K562 (cell line): ENCODE measurements at regions not wholly inside any gene's neighbourhood (a gene's known extent, or its start where the extent isn't known, plus 50 kb on each side); places are given as distances from the start of the nearest gene placed in this dataset.

Experiments used
- ATAC-seq: fragments of 200-7000 bp; cut with Tn5 transposase; 3 replicates; pipeline ENCODE4 v1.9.1; 2020; ENCODE audit warnings: moderate library complexity
- BruUV-seq: library from RNA; stranded (reverse); fragments of 400-500 nt; replicated peaks from 2 replicates; lab custom pipeline; 2021; lab: Mats Ljungman, UMichigan
- CTCF ChIA-PET: fragments of 300-600 bp; formaldehyde crosslinking; extraction: SDS; loops from one replicate; lab custom pipeline; 2021; ENCODE audit warnings: low intra/inter-chr PET ratio; lab: Yijun Ruan, JAX
- POLR2A ChIA-PET: fragments of 300-600, 350-650 bp; sonication (Branson Sonifier 250); formaldehyde crosslinking; extraction: SDS; loops from one replicate; lab custom pipeline; 2021; ENCODE audit warnings: antibody characterized with exemption, inconsistent platforms; lab: Yijun Ruan, JAX
- DNase-seq, 4 experiments: peaks; one replicate each; pipeline versions ENCODE4 v3.0.0 to v3.0.0-alpha.2; 2011 to 2018; ENCODE audit warnings: low spot score in 3 of 4, mixed read lengths in 3 of 4; ENCODE audit errors: extremely low read depth in 1 of 4
- FAIRE-seq: peaks from 2 replicates; lab custom pipeline; 2011; peaks lifted over from hg19 to GRCh38; lab: Jason Lieb, UNC
- H2AFZ ChIP-seq: 2 replicates; pipeline ENCODE4 v1.6.0; 2011; ENCODE audit warnings: low read depth, low read length, control low read depth, inconsistent platforms
- H3K27ac ChIP-seq: fragments of 200-600 bp; 3 replicates; pipeline ENCODE4 v1.8.0; 2011; ENCODE audit warnings: low read depth, mild to moderate bottlenecking, control low read depth, inconsistent platforms, low read length, moderate library complexity, mixed read lengths; ENCODE audit errors: extremely low read depth
- H3K27me3 ChIP-seq, 2 experiments: fragments of 300-600 bp in 1 of 2; 2 replicates in 1 of 2; 3 replicates in 1 of 2; pipeline versions ENCODE4 v1.6.0 to v1.8.0; 2011; ENCODE audit warnings: inconsistent platforms in 2 of 2, low read length in 2 of 2, mild to moderate bottlenecking in 1 of 2, mixed read lengths in 1 of 2, moderate library complexity in 1 of 2; ENCODE audit not compliant: control insufficient read depth in 2 of 2, insufficient read depth in 2 of 2
- H3K36me3 ChIP-seq: fragments of 300-600 bp; 3 replicates; pipeline ENCODE4 v1.8.0; 2011; ENCODE audit warnings: mild to moderate bottlenecking, low read length, inconsistent platforms; ENCODE audit not compliant: control insufficient read depth, insufficient read depth
- H3K4me1 ChIP-seq, 2 experiments: fragments of 200-600 bp in 1 of 2; replicated peaks in 1 of 2; 2 replicates in 1 of 2; 3 replicates in 1 of 2; pipeline versions ENCODE4 v1.5.1 to v1.8.0; 2011; ENCODE audit warnings: inconsistent platforms in 2 of 2, low read length in 2 of 2, mild to moderate bottlenecking in 1 of 2, mixed read lengths in 1 of 2, moderate library complexity in 1 of 2; ENCODE audit not compliant: control insufficient read depth in 2 of 2, insufficient read depth in 2 of 2
- H3K4me2 ChIP-seq: 2 replicates; pipeline ENCODE4 v1.6.1; 2011; ENCODE audit warnings: low read length, control low read depth, inconsistent platforms, mixed read lengths; ENCODE audit not compliant: insufficient read depth
- H3K4me3 ChIP-seq: fragments of 200-600 bp; sonication (generic), shearing (Covaris generic); 2 replicates; pipeline ENCODE4 v1.5.1; 2016; ENCODE audit warnings: control low read depth, inconsistent platforms
- H3K79me2 ChIP-seq: fragments of 200-600 bp; 3 replicates; pipeline ENCODE4 v1.8.0; 2011; ENCODE audit warnings: low read length, inconsistent platforms; ENCODE audit not compliant: control insufficient read depth, insufficient read depth
- H3K9ac ChIP-seq, 2 experiments: 2 replicates each; pipeline versions ENCODE4 v1.6.0 to v1.6.1; 2011; ENCODE audit warnings: low read depth in 2 of 2, low read length in 2 of 2, control low read depth in 1 of 2, inconsistent platforms in 1 of 2, mild to moderate bottlenecking in 1 of 2, mixed read lengths in 1 of 2; ENCODE audit not compliant: insufficient read depth in 1 of 2
- H3K9me1 ChIP-seq: one replicate; pipeline ENCODE4 v1.6.0; 2011; ENCODE audit warnings: inconsistent platforms, mild to moderate bottlenecking, low read length, moderate library complexity; ENCODE audit not compliant: control insufficient read depth, insufficient read depth
- H3K9me3 ChIP-seq: replicated peaks from 2 replicates; pipeline ENCODE4 v1.5.1; 2011; ENCODE audit warnings: low read depth, low read length, inconsistent platforms; ENCODE audit not compliant: control insufficient read depth, insufficient read depth
- H4K20me1 ChIP-seq: replicated peaks from 2 replicates; pipeline ENCODE4 v1.6.1; 2011; ENCODE audit warnings: low read length, inconsistent platforms, mixed read lengths; ENCODE audit not compliant: control insufficient read depth, insufficient read depth
- CEBPG ChIP-seq, 3 experiments: fragments of 200-800 bp in 1 of 3; sonication (Bioruptor generic) in 1 of 3; sonication (generic) in 1 of 3; formaldehyde crosslinking in 1 of 3; IDR thresholded peaks in 2 of 3; conservative IDR thresholded peaks in 1 of 3; 2 replicates each; pipeline versions ENCODE4 v1.6.1 to v1.8.0; 2016 to 2022; ENCODE audit warnings: missing compliant biosample characterization in 2 of 3, missing genetic modification characterization in 2 of 3, mild to moderate bottlenecking in 1 of 3, missing genetic modification reagents in 1 of 3
- EZH2 ChIP-seq: IDR thresholded peaks from 2 replicates; pipeline ENCODE4 v1.6.1; 2012; ENCODE audit warnings: low read depth, mild to moderate bottlenecking, inconsistent platforms, low read length, borderline replicate concordance
- KDM1A ChIP-seq, 2 experiments: fragments of 450-650 bp; IDR thresholded peaks; 2 replicates each; pipeline ENCODE4 v1.6.1; 2016; ENCODE audit warnings: mild to moderate bottlenecking in 2 of 2
- POLR3G ChIP-seq: IDR thresholded peaks from 2 replicates; pipeline ENCODE4 v1.6.1; 2011; ENCODE audit not compliant: insufficient read length, insufficient replicate concordance; ENCODE audit errors: extremely low read depth
- RBM15 ChIP-seq: fragments of 200-400 bp; formaldehyde crosslinking; IDR thresholded peaks from 2 replicates; pipeline ENCODE4 v1.6.1; 2018; ENCODE audit warnings: mild to moderate bottlenecking, low read length, moderate library complexity; ENCODE audit not compliant: insufficient read depth
- ZC3H11A ChIP-seq: IDR thresholded peaks from 2 replicates; pipeline ENCODE4 v1.6.1; 2012; ENCODE audit warnings: low read depth, low read length, improper control_type of control experiment
- WGBS: fragments of 100-300 bp; shearing (Covaris generic); methylation state at CpG from one replicate; pipeline ENCODE4 v1.1.6; 2016; ENCODE audit warnings: low coverage, mixed read lengths; ENCODE audit not compliant: insufficient coverage; ENCODE audit errors: missing lambda C conversion rate; 5-methylcytosine and 5-hydroxymethylcytosine counted together
- in situ Hi-C: fragments of 300-500 bp; cut with MboI; formaldehyde crosslinking; loops from 4 replicates; pipeline ENCODE4 v1.15.0; 2018; ENCODE audit warnings: inconsistent platforms, mixed read lengths
- intact Hi-C: fragments of 100-400 bp; cut with micrococcal nuclease; formaldehyde crosslinking; loops from 2 replicates; pipeline ENCODE4 v1.14.2; 2022
- TF ChIP-seq, protein P1 (sequence below): sonication (generic); formaldehyde crosslinking; IDR thresholded peaks from 2 replicates; pipeline ENCODE4 v1.8.1; 2023; ENCODE audit warnings: missing genetic modification reagents, mild to moderate bottlenecking, borderline replicate concordance

DNA sequence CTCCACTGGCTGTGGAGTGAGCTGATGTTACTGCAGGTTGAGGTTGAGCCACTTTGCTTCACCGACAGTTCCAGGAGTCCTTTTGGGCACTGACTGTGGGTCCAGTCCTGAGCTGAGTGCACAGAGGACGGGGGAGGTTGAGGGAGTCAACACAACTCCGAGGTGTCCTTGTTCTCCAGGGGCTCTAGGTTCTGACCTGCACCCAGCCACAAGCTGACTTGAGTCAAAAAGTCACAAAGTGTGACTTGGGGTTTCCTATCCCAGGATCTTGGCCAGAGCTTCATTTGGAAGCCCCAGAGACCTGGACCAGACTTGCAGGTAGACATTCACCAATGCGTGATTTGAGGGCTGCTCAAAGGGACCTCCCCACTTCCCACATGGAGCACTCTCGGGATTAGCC is 95.0 kb downstream of the FAM43A start:
- no peaks in the 10 kb centered on the region for H3K4me1 ChIP-seq
- no peaks in the 10 kb centered on the region for H3K9me3 ChIP-seq
- H3K4me2 ChIP-seq: no peak overlapping the region
- intact Hi-C loops (no loop called here), in situ Hi-C loops (no loop called here)
- WGBS: 0% methylated on average over 5 of the region's 5 CpGs
- ChIA-PET POLR2A (interaction anchor here (0.7 to 0.9 kb wide), 3 partner anchors 12 to 96 kb away, joined by 3 to 5 read pairs (median 3); no protein-coding TSS in a partner anchor), CTCF (no interaction called here)
- no peak overlapping the region for H3K4me3 ChIP-seq
- no peak overlapping the region for H3K9ac ChIP-seq
- DNase-seq: no peak
- BruUV-seq: no TSS peak
- no peak overlapping the region for H2AFZ ChIP-seq
- no peaks in the 10 kb centered on the region for H3K36me3 ChIP-seq
- H4K20me1 ChIP-seq: no peaks in the 10 kb centered on the region
- no peaks in the 10 kb centered on the region for H3K79me2 ChIP-seq
- no peak overlapping the region for H3K27ac ChIP-seq
- no peak for ATAC-seq
- peaks cover 5 to 36% of the 10 kb centered on the region in 2 experiments for H3K27me3 ChIP-seq
- TF ChIP-seq POLR3G (no peak), RBM15 (no peak), EZH2 (no peak), CEBPG (CRISPR knock-in tag; IDR thresholded peaks at IDR 0.05) (no peak), CEBPG (tag; conservative IDR thresholded peaks at IDR 0.05 in 1 of 2, IDR thresholded peaks at IDR 0.05 in 1 of 2) (no peak), KDM1A (IDR thresholded peaks at IDR 0.05) (no peak), ZC3H11A (no peak)
- TF ChIP-seq, protein P1, sequence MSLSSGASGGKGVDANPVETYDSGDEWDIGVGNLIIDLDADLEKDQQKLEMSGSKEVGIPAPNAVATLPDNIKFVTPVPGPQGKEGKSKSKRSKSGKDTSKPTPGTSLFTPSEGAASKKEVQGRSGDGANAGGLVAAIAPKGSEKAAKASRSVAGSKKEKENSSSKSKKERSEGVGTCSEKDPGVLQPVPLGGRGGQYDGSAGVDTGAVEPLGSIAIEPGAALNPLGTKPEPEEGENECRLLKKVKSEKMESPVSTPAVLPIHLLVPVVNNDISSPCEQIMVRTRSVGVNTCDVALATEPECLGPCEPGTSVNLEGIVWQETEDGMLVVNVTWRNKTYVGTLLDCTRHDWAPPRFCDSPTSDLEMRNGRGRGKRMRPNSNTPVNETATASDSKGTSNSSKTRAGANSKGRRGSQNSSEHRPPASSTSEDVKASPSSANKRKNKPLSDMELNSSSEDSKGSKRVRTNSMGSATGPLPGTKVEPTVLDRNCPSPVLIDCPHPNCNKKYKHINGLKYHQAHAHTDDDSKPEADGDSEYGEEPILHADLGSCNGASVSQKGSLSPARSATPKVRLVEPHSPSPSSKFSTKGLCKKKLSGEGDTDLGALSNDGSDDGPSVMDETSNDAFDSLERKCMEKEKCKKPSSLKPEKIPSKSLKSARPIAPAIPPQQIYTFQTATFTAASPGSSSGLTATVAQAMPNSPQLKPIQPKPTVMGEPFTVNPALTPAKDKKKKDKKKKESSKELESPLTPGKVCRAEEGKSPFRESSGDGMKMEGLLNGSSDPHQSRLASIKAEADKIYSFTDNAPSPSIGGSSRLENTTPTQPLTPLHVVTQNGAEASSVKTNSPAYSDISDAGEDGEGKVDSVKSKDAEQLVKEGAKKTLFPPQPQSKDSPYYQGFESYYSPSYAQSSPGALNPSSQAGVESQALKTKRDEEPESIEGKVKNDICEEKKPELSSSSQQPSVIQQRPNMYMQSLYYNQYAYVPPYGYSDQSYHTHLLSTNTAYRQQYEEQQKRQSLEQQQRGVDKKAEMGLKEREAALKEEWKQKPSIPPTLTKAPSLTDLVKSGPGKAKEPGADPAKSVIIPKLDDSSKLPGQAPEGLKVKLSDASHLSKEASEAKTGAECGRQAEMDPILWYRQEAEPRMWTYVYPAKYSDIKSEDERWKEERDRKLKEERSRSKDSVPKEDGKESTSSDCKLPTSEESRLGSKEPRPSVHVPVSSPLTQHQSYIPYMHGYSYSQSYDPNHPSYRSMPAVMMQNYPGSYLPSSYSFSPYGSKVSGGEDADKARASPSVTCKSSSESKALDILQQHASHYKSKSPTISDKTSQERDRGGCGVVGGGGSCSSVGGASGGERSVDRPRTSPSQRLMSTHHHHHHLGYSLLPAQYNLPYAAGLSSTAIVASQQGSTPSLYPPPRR (CRISPR knock-in tag): no peak
- no peaks in the 10 kb centered on the region for H3K9me1 ChIP-seq
- no peak for FAIRE-seq
